ENCODE measurements at regions not wholly inside any gene's neighbourhood (a gene's known extent, or its start where the extent isn't known, plus 50 kb on each side); places are given as distances from the start of the nearest gene placed in this dataset.
A peak's percentile ranks its signal among the peaks of the same experiment; 100 is the strongest.

DNA sequence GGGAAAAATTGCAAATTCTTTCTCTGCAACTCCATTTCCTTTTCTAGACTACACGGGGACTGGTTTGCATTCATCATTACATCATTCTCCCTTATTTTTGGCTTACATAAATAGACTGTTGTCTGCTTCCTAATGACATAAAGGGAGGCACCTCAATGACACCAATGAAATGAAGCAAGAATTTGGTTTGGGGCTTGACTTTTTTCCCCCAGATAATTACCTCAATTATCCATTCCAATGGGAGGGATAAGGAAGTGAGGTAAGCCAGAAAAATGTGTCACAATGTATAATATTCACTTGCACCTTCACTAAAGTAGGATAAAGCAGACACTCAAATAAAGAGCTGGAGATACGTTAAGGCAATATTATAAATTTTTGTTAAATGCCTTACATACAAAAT lies 240.6 kb upstream of the GRIP1 start:
- Histone ChIP-seq H3K9ac (ENCODE audit: control insufficient read depth, extremely low read depth, insufficient read depth, low read length) (no peak overlapping the region), H3K4me3 (ENCODE audit: control insufficient read depth in 2 of 3, extremely low read depth in 1 of 3, insufficient read depth in 2 of 3, low read depth in 1 of 3, low read length in 3 of 3) (no peak overlapping the region), H3K4me1 (ENCODE audit: control insufficient read depth, extremely low read depth, insufficient read depth, low read length) (peaks cover 31% of the 10 kb centered on the region), H3K27ac (ENCODE audit: control insufficient read depth, insufficient read depth, low read length) (no peak overlapping the region), H3K9me3 (ENCODE audit: control insufficient read depth, low read depth, low read length) (no peaks in the 10 kb centered on the region), H3K36me3 (ENCODE audit: control insufficient read depth in 2 of 2, extremely low read depth in 1 of 2, insufficient read depth in 2 of 2, low read length in 2 of 2) (no peaks in the 10 kb centered on the region), H3K9me1 (ENCODE audit: control insufficient read depth, extremely low read depth, insufficient read depth, low read length) (no peaks in the 10 kb centered on the region), H3K79me2 (ENCODE audit: control insufficient read depth, insufficient read depth, low read length) (no peaks in the 10 kb centered on the region), H4K20me1 (ENCODE audit: control insufficient read depth, extremely low read depth, insufficient read depth, low read length) (no peaks in the 10 kb centered on the region), H3K27me3 (ENCODE audit: control insufficient read depth, extremely low read depth, insufficient read depth, low read length) (no peaks in the 10 kb centered on the region), H3K4me2 (ENCODE audit: control insufficient read depth, extremely low read depth, insufficient read depth, low read depth, low read length) (no peak overlapping the region), H2AFZ (ENCODE audit: control insufficient read depth, low read length) (no peak overlapping the region)
- DNase-seq (ENCODE audit: low read depth, low spot score), result no peak
- dilution Hi-C loops (cut with MboI; ENCODE audit: extremely low pct_ligation_motif_present, low sequenced_read_pairs), result no loop called here
- peak; percentile 51 for FAIRE-seq
- no peak for TF ChIP-seq EZH2 (IDR thresholded peaks at IDR 0.05; ENCODE audit: low read length)
- TF ChIP-seq, protein P1, sequence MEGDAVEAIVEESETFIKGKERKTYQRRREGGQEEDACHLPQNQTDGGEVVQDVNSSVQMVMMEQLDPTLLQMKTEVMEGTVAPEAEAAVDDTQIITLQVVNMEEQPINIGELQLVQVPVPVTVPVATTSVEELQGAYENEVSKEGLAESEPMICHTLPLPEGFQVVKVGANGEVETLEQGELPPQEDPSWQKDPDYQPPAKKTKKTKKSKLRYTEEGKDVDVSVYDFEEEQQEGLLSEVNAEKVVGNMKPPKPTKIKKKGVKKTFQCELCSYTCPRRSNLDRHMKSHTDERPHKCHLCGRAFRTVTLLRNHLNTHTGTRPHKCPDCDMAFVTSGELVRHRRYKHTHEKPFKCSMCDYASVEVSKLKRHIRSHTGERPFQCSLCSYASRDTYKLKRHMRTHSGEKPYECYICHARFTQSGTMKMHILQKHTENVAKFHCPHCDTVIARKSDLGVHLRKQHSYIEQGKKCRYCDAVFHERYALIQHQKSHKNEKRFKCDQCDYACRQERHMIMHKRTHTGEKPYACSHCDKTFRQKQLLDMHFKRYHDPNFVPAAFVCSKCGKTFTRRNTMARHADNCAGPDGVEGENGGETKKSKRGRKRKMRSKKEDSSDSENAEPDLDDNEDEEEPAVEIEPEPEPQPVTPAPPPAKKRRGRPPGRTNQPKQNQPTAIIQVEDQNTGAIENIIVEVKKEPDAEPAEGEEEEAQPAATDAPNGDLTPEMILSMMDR (optimal IDR thresholded peaks at IDR 0.05 in 1 of 3, IDR thresholded peaks at IDR 0.05 in 1 of 3, conservative IDR thresholded peaks at IDR 0.05 in 1 of 3; ENCODE audit: extremely low read depth in 1 of 3, insufficient read depth in 2 of 3, low read length in 3 of 3), result no peak

DNA sequence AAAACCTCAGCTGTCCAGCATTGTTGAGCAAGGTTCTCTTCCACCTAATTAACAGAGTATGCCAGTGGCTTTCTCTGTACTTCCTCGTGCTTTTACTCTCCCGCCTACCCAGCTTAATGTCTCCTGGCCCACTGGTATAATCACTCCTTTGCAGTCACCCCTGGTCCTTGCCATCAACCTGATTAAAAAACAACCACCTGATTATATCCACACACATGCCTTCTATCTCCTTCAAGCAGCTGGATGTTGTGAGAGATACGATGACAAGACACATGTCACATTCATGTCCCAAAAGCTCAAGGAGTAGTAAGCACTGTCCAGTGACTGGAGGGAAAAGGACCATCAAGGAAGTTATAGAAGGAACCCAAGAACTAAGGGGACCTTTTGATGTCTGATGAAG lies 241.3 kb upstream of the GRIP1 start:
- Histone ChIP-seq H4K20me1 (ENCODE audit: control insufficient read depth, extremely low read depth, insufficient read depth, low read length) (no peaks in the 10 kb centered on the region), H3K36me3 (ENCODE audit: control insufficient read depth in 2 of 2, extremely low read depth in 1 of 2, insufficient read depth in 2 of 2, low read length in 2 of 2) (no peaks in the 10 kb centered on the region), H3K9me1 (ENCODE audit: control insufficient read depth, extremely low read depth, insufficient read depth, low read length) (no peaks in the 10 kb centered on the region), H3K4me2 (ENCODE audit: control insufficient read depth, extremely low read depth, insufficient read depth, low read depth, low read length) (no peak overlapping the region), H3K4me3 (ENCODE audit: control insufficient read depth in 2 of 3, extremely low read depth in 1 of 3, insufficient read depth in 2 of 3, low read depth in 1 of 3, low read length in 3 of 3) (no peak overlapping the region), H3K4me1 (ENCODE audit: control insufficient read depth, extremely low read depth, insufficient read depth, low read length) (peaks cover 30% of the 10 kb centered on the region), H3K9me3 (ENCODE audit: control insufficient read depth, low read depth, low read length) (no peaks in the 10 kb centered on the region), H3K27ac (ENCODE audit: control insufficient read depth, insufficient read depth, low read length) (no peak overlapping the region), H3K27me3 (ENCODE audit: control insufficient read depth, extremely low read depth, insufficient read depth, low read length) (no peaks in the 10 kb centered on the region), H3K9ac (ENCODE audit: control insufficient read depth, extremely low read depth, insufficient read depth, low read length) (no peak overlapping the region), H2AFZ (ENCODE audit: control insufficient read depth, low read length) (no peak overlapping the region), H3K79me2 (ENCODE audit: control insufficient read depth, insufficient read depth, low read length) (no peaks in the 10 kb centered on the region)
- DNase-seq (ENCODE audit: low read depth, low spot score), result no peak
- TF ChIP-seq EZH2 (IDR thresholded peaks at IDR 0.05; ENCODE audit: low read length), result no peak
- TF ChIP-seq, protein P1 (optimal IDR thresholded peaks at IDR 0.05 in 1 of 3, IDR thresholded peaks at IDR 0.05 in 1 of 3, conservative IDR thresholded peaks at IDR 0.05 in 1 of 3; ENCODE audit: extremely low read depth in 1 of 3, insufficient read depth in 2 of 3, low read length in 3 of 3), result no peak
- dilution Hi-C loops (cut with MboI; ENCODE audit: extremely low pct_ligation_motif_present, low sequenced_read_pairs), result no loop called here
- peak; percentile 85 for FAIRE-seq

Measured in keratinocyte (primary cell).